ENCODE measurements at regions not wholly inside any gene's neighbourhood (a gene's known extent, or its start where the extent isn't known, plus 50 kb on each side); places are given as distances from the start of the nearest gene placed in this dataset.

- TF ChIP-seq, protein P1, sequence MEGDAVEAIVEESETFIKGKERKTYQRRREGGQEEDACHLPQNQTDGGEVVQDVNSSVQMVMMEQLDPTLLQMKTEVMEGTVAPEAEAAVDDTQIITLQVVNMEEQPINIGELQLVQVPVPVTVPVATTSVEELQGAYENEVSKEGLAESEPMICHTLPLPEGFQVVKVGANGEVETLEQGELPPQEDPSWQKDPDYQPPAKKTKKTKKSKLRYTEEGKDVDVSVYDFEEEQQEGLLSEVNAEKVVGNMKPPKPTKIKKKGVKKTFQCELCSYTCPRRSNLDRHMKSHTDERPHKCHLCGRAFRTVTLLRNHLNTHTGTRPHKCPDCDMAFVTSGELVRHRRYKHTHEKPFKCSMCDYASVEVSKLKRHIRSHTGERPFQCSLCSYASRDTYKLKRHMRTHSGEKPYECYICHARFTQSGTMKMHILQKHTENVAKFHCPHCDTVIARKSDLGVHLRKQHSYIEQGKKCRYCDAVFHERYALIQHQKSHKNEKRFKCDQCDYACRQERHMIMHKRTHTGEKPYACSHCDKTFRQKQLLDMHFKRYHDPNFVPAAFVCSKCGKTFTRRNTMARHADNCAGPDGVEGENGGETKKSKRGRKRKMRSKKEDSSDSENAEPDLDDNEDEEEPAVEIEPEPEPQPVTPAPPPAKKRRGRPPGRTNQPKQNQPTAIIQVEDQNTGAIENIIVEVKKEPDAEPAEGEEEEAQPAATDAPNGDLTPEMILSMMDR (IDR thresholded peaks at IDR 0.05) = no peak
- TF ChIP-seq EZH2 (IDR thresholded peaks at IDR 0.05; ENCODE audit: borderline replicate concordance, insufficient read depth, low read depth, low read length, poor library complexity, severe bottlenecking) = no peak
Measured at GRCh38 chr10:108624052-108624451, 1299.3 kb downstream of the XPNPEP1 start.

All from B cell (primary cell).